ENCODE measurements at regions not wholly inside any gene's neighbourhood (a gene's known extent, or its start where the extent isn't known, plus 50 kb on each side); places are given as distances from the start of the nearest gene placed in this dataset.

GRCh38 chr6:11397622-11398450 lies 139.7 kb upstream of the TMEM170B start:
- TF ChIP-seq CTCF (IDR thresholded peaks at IDR 0.05; ENCODE audit: low read length) (no peak), EZH2 (optimal IDR thresholded peaks at IDR 0.05; ENCODE audit: low read depth, low read length) (no peak), EZH2phosphoT487 (IDR thresholded peaks at IDR 0.05; ENCODE audit: low read length) (no peak)
